ENCODE measurements at regions not wholly inside any gene's neighbourhood (a gene's known extent, or its start where the extent isn't known, plus 50 kb on each side); places are given as distances from the start of the nearest gene placed in this dataset.

GRCh38 chr13:93080587-93080986, 146.0 kb upstream of the GPC6 start:
- in situ Hi-C loops (cut with MboI; ENCODE audit: low pct_unique_long_range_greater_than_20kb, low sequenced_read_pairs, unreplicated experiment): no loop called here
- TF ChIP-seq CTCF (IDR thresholded peaks at IDR 0.05; ENCODE audit: extremely low read depth, insufficient read depth, missing control alignments): no peak
- no peak for DNase-seq (ENCODE audit: low spot score)

- in situ Hi-C loops (cut with MboI; ENCODE audit: low pct_unique_long_range_greater_than_20kb, low sequenced_read_pairs, unreplicated experiment): no loop called here
- TF ChIP-seq CTCF (IDR thresholded peaks at IDR 0.05; ENCODE audit: extremely low read depth, insufficient read depth, missing control alignments): no peak
- no peak for DNase-seq (ENCODE audit: low spot score)
Observed at GRCh38 chr13:93086329-93086728, 140.3 kb upstream of the GPC6 start.

- DNase-seq (ENCODE audit: low spot score): no peak
- in situ Hi-C loops (cut with MboI; ENCODE audit: low pct_unique_long_range_greater_than_20kb, low sequenced_read_pairs, unreplicated experiment): no loop called here
- no peak for TF ChIP-seq CTCF (IDR thresholded peaks at IDR 0.05; ENCODE audit: extremely low read depth, insufficient read depth, missing control alignments)
Observed at GRCh38 chr13:93098972-93099371, 127.6 kb upstream of the GPC6 start.

GRCh38 chr13:93101226-93101734, 125.3 kb upstream of the GPC6 start:
- TF ChIP-seq CTCF (IDR thresholded peaks at IDR 0.05; ENCODE audit: extremely low read depth, insufficient read depth, missing control alignments): no peak
- no peak for DNase-seq (ENCODE audit: low spot score)
- in situ Hi-C loops (cut with MboI; ENCODE audit: low pct_unique_long_range_greater_than_20kb, low sequenced_read_pairs, unreplicated experiment): no loop called here

GRCh38 chr13:93104270-93104669, 122.3 kb upstream of the GPC6 start:
- in situ Hi-C loops (cut with MboI; ENCODE audit: low pct_unique_long_range_greater_than_20kb, low sequenced_read_pairs, unreplicated experiment): no loop called here
- DNase-seq (ENCODE audit: low spot score): no peak
- TF ChIP-seq CTCF (IDR thresholded peaks at IDR 0.05; ENCODE audit: extremely low read depth, insufficient read depth, missing control alignments): no peak

- DNase-seq (ENCODE audit: low spot score): no peak
- no peak for TF ChIP-seq CTCF (IDR thresholded peaks at IDR 0.05; ENCODE audit: extremely low read depth, insufficient read depth, missing control alignments)
- in situ Hi-C loops (cut with MboI; ENCODE audit: low pct_unique_long_range_greater_than_20kb, low sequenced_read_pairs, unreplicated experiment): no loop called here
Observed at GRCh38 chr13:93108111-93108601, 118.5 kb upstream of the GPC6 start.

- no peak for DNase-seq (ENCODE audit: low spot score)
- TF ChIP-seq CTCF (IDR thresholded peaks at IDR 0.05; ENCODE audit: extremely low read depth, insufficient read depth, missing control alignments): no peak
Observed at GRCh38 chr13:93116809-93117208, 109.8 kb upstream of the GPC6 start.

More at GRCh38 chr13:93116809-93117208, 109.8 kb upstream of the GPC6 start:
- in situ Hi-C loops (cut with MboI; ENCODE audit: low pct_unique_long_range_greater_than_20kb, low sequenced_read_pairs, unreplicated experiment): no loop called here
